Body of pancreas (tissue), 4 donors: ENCODE measurements at regions not wholly inside any gene's neighbourhood (a gene's known extent, or its start where the extent isn't known, plus 50 kb on each side); places are given as distances from the start of the nearest gene placed in this dataset.

ENCODE experiments used
- POLR2A ChIP-seq, 3 donors: fragments of 450-650 bp; IDR thresholded peaks; one replicate each; pipeline ENCODE4 v1.6.1; 2016; ENCODE audit warnings: antibody characterized with exemption in 3 of 3, mild to moderate bottlenecking in 2 of 3
- TF ChIP-seq, protein P1 (sequence below), 7 experiments: fragments of 450-650 bp in 4 of 7; fragments of 200-600 bp in 3 of 7; sonication (generic) in 3 of 7; IDR thresholded peaks; one replicate each; pipeline ENCODE4 v1.5.1; 2016 to 2019; ENCODE audit warnings: antibody characterized with exemption in 7 of 7

DNA sequence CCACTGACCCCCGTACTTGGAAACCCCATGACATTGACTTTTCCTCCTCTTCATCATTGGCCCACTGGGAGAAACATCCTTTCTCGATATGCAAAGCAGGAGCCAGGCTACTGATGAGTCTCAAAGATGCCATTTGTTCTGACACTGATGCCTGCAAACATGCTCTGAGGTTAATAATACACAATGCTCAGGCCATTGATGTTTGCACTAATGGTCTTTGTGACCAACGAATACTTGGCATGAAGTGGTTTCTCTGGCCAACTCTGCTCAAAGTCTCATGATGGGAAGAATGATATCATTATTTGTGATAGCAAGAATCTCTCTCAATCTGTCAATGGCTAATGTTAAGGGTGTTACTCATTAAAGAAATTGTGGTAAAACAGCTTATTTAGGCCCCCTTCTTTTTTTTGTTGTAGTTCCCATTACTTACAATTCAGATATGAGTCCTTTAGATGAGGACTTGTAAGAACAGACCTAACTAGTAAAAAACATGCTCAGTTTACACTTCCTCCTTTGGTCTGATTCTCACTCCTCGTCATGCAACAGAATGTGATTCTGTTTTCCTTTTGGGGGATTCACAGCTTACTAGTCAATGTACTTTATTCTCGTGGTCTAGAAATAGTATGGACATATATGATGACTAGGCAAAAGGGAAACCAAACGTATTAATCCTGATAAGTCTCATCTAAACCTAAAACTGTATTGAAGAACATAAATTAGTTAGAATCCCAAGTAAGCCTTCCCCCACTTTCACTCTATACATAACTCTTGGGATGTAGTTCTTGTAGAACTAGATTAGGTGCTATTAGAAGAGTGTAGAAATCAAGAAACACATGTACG lies 488.8 kb upstream of the DPPA4 start:
- no peak for TF ChIP-seq POLR2A (IDR thresholded peaks at IDR 0.05)
- TF ChIP-seq, protein P1, sequence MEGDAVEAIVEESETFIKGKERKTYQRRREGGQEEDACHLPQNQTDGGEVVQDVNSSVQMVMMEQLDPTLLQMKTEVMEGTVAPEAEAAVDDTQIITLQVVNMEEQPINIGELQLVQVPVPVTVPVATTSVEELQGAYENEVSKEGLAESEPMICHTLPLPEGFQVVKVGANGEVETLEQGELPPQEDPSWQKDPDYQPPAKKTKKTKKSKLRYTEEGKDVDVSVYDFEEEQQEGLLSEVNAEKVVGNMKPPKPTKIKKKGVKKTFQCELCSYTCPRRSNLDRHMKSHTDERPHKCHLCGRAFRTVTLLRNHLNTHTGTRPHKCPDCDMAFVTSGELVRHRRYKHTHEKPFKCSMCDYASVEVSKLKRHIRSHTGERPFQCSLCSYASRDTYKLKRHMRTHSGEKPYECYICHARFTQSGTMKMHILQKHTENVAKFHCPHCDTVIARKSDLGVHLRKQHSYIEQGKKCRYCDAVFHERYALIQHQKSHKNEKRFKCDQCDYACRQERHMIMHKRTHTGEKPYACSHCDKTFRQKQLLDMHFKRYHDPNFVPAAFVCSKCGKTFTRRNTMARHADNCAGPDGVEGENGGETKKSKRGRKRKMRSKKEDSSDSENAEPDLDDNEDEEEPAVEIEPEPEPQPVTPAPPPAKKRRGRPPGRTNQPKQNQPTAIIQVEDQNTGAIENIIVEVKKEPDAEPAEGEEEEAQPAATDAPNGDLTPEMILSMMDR (IDR thresholded peaks at IDR 0.05), result no peak
